GM19463 (cell line): ENCODE measurements at regions not wholly inside any gene's neighbourhood (a gene's known extent, or its start where the extent isn't known, plus 50 kb on each side); places are given as distances from the start of the nearest gene placed in this dataset.
"Not testable (repeated sequence)": the region's sequence is repeated elsewhere in the genome, so short reads cannot be mapped to it uniquely, and the experiment has no call there.

Experiments used
- ATAC-seq: cut with Tn5 transposase; IDR thresholded peaks from one replicate; pipeline ENCODE4 v1.9.1; 2021; ENCODE audit warnings: mild to moderate bottlenecking, moderate library complexity; ENCODE audit not compliant: unreplicated experiment

DNA sequence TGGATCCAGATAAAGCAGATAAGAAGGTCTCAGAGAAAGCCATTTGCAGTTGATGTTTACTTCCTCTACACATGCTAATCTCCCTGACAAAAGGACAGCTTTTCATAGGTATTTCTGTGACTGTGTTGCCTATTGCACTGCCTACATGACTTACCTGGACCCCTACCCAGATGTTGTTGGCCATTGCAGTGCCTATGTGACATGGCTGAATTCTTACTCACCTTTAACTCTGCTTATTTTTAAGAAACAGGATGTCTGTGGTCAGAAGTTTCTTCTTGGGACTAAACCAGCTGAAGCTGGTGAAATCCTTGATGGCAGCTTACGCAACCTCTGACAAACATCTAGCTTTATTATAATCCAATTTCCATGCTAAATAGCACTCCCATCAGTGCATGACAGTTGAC is 50.7 kb downstream of the PPIAL4D start:
- ATAC-seq, result not testable (repeated sequence)

DNA sequence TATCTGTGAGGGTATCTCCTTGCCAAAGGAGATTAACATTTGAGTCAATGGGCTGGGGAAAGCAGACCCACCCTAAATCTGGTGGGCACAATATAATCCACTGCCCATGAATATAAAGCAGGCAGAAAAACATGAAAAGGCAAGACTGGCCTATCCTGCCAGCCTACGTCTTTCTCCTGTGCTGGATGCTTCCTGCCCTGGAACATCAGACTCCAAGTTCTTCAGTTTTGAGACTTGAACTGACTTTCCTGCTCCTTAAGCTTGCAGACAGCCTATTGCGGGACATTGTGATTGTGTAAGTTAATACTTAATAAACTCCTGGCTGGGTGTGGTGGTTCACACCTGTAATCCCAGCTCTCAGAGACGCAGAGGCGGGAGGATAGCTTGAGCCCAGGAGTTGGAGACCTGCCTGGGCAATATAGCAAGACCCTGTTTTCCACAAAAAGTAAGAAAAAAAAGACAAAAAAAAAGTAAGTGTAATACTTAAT is 52.4 kb downstream of the PPIAL4D start:
- not testable (repeated sequence) for ATAC-seq

DNA sequence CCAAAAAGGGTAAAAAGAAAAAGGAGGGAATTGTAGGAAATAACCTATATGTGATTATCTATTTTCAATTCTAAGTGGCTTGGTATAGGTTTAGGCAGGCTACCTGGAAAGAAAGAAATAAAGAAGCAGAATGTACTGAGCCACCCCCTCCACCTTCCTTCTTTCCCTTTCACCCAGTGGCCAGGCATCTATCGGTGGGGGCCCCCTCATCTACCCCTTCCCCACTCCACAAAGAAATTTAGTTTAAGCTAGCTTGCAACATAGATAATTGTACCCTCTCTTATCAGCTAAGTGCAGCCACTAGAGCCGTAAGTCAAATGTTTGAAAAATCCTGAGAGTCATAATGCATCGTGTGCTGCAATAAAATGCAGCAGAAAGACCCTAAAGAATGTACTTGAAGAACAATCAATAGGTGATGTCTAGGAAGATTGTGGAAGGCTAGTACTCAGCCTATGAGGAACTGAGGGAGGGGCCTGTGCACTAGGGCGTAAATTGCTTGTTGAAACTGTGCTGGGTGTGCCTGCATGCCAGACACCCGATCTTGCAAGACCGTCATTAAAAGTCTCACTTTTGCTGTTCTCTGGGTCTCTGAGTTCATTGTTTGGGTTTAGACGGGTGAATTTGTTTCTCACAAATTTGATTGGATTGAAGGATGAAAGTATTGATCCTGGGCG is 53.0 kb downstream of the PPIAL4D start:
- ATAC-seq, result not testable (repeated sequence)

DNA sequence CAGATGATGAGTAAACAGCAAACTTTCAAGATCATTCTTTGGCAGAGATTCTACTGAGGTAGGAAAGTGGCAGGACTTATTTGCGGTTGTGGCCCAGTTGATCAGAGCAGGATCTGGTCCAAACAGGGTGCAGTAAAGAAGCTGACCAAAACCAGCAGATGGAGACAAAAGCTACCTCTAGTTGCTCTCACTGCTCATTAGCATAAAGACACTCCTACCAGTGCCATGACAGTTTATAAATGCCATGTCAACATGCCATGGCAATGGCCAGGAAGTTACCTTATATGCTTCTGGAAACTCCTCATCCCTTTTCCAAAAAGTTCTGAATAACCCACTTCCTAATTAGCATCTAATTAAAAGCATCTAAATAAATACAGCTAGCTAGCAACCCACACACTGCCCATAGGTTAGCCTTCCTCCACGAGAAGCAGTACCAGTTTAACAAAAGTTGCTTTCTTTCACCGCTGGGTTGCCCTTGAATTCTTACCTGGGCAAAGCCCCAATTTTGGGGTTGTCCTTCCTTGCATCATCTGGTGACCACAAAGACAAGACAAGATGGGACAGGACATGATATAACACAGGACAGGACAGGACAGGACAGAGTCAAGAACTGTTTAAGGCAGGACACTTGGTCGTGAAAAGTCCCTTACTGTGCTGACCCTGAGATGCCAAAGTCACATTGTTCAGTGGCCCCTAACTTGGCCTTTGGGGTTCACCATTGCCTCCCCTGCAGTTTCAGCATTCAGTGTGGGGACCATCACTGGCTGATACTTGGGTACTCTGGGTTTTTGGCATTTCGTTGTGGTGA is 59.2 kb downstream of the PPIAL4D start:
- peak; percentile 57 for ATAC-seq

DNA sequence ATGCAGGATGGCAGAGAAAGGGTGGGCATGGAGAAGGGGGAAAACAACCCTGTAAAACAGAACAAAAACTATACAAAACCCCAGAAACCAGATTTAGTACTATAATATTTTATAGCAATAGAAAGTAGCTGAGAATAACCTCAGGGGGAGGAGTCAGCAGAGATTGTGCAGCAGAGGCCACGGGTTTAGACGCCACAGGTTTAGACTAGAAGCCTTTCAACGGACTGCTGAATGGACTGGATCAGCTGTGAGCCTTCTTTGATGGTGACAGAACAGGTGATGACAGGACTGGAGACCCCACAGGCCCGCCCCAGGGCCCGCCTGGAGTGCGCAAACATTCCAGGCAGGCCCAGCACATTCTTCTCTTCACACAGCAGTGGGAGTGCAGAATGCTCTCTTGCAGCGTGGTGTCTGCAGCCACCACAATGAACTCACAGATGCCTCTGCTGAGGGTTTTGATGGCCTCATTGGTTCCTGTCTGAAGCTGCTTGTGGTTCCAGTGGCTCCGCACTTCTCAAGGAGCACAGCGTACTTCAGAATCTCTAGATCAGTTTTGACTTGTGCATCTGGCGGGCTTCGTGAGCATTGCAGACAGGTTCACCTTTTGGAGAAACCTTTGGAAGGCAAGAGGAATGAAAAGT is 65.6 kb downstream of the PPIAL4D start:
- ATAC-seq, result not testable (repeated sequence)

DNA sequence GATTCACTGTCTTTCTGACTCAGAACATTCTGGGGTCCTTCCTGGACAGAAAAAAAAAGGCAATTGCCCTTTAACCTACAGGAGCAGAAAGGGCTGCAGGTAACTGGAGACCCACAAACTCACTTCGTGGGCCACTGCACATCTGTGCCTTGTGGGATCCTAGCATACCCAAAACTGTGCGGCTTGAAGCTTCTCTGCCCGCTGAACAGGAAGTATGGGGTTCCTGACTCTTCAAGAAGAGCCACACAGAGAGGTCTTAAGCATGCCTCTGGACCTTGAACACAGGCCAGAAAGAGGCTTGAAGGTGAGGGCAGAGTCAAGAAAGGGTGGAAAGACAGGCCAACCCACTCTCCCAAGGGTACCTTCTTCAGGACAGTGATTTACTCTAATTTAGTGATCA is 67.6 kb downstream of the PPIAL4D start:
- ATAC-seq, result not testable (repeated sequence)

DNA sequence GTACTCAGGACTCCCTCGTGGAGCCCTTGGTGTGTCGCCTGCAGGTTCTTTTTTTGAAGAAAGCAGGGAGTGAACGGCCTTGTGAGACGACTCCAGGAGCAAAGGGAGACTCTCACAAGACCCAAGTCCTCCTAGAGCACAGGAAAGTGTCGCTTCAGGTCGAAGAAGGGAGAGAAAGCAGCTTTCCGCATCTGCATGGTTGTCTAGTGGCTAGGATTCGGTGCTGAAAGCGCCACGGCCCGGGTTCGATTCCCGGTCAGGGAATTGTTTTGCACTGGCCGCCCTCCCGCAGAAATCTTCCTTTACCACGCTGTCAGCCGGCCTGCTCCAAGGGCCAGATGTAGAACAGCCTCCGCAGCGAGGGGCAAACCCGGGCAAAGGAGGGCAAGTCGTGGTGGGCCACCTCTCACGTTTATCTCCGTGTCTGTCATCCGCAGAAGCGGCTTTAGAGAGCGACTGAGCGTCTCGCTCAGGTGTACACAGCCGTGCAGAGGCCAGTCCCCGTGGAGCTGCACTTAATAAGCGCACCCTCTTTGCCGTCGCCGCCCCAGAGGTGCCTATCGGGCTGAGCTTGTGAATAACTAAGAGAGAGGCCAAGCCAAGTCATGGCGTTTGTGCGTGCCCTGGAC is 72.6 kb downstream of the FAM72D start:
- not testable (repeated sequence) for ATAC-seq

DNA sequence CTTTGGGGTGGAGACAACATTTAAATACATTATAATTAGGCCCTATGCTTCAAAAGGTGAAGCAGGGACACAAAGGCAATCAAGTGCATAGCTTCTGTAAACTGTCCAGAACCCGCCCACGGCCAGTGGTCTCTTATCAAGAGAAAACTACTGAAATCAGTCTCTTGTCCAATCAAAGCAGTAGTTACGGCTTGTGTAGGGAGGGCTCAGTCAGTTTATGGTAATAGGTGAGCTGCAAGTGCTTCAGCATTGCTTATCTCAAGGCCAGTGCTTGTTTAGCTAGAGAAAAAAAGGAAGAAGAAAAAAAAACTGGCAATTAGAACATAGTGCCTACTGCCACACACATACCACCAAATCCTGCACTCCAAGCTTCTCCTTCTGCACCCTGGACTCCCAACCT is 68.6 kb downstream of the FAM72D start:
- not testable (repeated sequence) for ATAC-seq
